ENCODE measurements at regions not wholly inside any gene's neighbourhood (a gene's known extent, or its start where the extent isn't known, plus 50 kb on each side); places are given as distances from the start of the nearest gene placed in this dataset.

DNA sequence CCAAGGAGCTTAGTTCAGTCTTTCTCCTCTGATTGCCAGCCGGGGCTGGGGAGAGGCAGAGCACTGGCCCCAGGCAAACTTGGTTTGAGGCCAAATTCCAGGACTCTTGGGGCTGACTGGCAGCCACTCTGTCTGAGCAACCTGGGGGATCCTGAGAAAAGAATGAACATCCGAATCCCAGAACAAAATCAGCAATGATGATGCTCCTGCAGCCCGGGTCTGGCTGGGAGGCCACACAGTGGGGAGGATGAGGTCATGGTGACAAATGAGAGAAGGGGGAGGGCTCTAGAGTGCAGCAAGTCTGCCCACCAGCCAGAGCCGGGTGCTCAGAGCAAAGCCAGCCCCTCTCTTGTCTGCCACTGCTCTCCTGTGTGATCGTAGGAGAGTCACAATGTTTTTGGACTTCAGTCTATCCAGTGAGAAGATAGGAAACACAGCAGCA, 71.8 kb upstream of the PAX6 start:
- H3K4me3 ChIP-seq (ENCODE audit: control insufficient read depth, low read depth, low read length) = no peak overlapping the region
- TF ChIP-seq, protein P1, sequence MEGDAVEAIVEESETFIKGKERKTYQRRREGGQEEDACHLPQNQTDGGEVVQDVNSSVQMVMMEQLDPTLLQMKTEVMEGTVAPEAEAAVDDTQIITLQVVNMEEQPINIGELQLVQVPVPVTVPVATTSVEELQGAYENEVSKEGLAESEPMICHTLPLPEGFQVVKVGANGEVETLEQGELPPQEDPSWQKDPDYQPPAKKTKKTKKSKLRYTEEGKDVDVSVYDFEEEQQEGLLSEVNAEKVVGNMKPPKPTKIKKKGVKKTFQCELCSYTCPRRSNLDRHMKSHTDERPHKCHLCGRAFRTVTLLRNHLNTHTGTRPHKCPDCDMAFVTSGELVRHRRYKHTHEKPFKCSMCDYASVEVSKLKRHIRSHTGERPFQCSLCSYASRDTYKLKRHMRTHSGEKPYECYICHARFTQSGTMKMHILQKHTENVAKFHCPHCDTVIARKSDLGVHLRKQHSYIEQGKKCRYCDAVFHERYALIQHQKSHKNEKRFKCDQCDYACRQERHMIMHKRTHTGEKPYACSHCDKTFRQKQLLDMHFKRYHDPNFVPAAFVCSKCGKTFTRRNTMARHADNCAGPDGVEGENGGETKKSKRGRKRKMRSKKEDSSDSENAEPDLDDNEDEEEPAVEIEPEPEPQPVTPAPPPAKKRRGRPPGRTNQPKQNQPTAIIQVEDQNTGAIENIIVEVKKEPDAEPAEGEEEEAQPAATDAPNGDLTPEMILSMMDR (IDR thresholded peaks at IDR 0.05; ENCODE audit: control insufficient read depth, insufficient read depth, low read depth, low read length, missing control alignments) = no peak
- DNase-seq (ENCODE audit: low read depth) = no peak

DNA sequence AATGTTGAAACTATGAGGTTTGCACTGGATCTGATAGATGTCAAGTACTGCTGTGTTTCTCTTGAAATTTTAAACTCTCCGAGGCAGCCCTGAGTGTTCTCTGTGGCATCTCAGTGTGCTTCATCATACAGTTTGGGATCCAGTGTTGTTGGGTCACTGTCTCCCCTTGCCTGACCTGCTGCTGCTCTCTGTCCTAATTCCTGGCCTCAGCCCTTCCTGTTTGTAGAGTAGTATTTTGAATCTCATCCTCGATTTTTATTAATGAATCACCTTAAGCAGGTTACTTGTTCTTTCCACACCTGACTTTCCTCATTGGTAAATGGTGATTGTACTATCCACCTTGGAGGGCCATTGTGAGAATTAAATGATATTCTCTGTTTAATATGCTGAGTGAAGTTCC, 70.7 kb upstream of the PAX6 start:
- TF ChIP-seq, protein P1 (IDR thresholded peaks at IDR 0.05; ENCODE audit: control insufficient read depth, insufficient read depth, low read depth, low read length, missing control alignments) = no peak
- H3K4me3 ChIP-seq (ENCODE audit: control insufficient read depth, low read depth, low read length) = no peak overlapping the region
- DNase-seq (ENCODE audit: low read depth) = no peak

DNA sequence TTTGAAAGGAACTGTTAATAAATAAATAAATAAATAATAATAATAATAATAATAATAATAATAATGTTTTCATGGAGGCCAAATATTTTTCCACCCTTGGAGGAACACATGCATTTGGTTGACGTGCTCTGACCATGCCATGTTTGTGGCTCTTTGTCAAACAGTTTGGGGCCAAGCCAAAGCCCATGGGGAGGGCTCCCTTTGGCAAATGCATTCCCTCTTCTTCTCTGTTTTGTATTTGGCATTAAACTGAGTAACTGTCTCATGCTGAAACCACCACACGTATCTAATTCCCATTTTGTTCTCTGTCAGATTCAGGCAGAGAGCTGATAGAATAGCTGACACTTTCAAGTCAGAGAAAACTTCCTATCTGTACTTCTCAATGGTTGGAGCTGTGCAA, 68.6 kb upstream of the PAX6 start:
- no peak for DNase-seq (ENCODE audit: low read depth)
- H3K4me3 ChIP-seq (ENCODE audit: control insufficient read depth, low read depth, low read length) = no peak overlapping the region
- TF ChIP-seq, protein P1 (IDR thresholded peaks at IDR 0.05; ENCODE audit: control insufficient read depth, insufficient read depth, low read depth, low read length, missing control alignments) = no peak

DNA sequence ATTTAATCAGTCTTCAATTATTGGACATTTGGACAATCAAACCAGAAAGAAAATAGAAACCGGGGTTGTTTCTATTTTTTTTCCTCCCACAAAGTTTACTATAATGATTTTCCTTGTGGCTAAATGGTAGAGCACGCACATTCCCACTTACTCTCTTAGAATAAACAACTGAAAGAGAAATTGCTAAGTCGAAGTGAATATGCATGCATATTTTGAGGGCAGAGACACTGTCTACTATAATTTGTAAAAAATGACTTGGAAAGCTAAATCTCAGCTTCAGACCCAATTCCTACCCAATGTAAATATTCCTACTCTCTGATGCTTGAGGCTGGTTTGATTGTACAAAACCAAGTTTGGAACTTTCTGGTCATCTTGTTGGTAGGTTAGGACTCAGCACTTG, 66.7 kb upstream of the PAX6 start:
- no peak overlapping the region for H3K4me3 ChIP-seq (ENCODE audit: control insufficient read depth, low read depth, low read length)
- DNase-seq (ENCODE audit: low read depth) = no peak
- TF ChIP-seq, protein P1 (IDR thresholded peaks at IDR 0.05; ENCODE audit: control insufficient read depth, insufficient read depth, low read depth, low read length, missing control alignments) = no peak

DNA sequence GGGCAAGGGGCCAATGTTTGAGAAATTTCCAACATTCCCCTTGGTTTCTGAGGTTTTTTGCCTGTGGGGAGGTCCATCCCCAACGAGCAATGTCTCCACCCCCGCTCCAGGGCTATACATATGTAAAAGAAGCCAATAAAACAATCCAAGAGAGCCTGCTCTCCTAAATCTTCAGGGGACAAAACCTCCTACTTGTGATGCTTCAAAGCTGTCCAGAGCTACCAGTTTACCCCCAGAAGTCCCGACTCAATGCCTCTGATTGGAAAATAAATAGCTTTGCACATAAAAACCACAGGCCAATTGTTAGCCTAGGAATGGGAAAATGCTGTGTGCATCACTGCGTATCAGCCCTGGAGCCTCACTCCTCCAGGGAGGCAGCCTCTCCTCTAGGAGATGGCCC, 66.0 kb upstream of the PAX6 start:
- no peak for DNase-seq (ENCODE audit: low read depth)
- H3K4me3 ChIP-seq (ENCODE audit: control insufficient read depth, low read depth, low read length) = no peak overlapping the region
- TF ChIP-seq, protein P1 (IDR thresholded peaks at IDR 0.05; ENCODE audit: control insufficient read depth, insufficient read depth, low read depth, low read length, missing control alignments) = no peak

DNA sequence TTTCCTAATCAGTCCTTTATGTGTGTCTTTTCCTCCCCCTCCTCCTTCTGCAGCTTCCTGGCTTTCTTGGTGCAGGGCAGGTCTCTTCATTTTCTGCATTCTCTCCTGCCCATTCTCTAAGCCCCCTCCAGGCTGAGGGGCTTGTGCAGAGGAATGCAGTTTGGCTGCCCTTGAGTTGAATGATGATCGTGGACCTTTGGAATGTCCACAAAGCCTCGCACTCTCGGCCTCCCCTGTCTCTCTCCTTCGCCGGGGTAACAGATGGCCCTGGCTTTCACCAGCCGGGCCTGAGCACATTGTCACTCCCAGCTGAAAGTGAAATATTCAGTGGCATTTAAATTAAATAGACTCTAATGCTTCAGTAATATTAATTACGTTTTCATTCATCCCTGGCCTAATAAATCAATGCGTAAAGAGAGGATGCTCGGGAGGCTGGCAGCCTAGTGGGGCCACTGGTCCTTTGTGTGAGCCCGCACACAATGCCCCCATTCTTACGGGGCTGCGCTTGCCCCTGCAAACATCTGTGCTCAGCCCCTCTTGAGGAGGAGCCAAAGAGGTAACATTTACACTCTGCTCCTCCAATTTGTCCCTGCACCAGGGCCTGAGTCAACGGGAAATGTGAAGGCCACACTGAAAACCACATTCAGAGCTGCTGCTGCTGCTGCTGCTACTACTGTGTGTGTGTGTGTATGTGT, 64.9 kb upstream of the PAX6 start:
- no peak overlapping the region for H3K4me3 ChIP-seq (ENCODE audit: control insufficient read depth, low read depth, low read length)
- DNase-seq (ENCODE audit: low read depth) = no peak
- TF ChIP-seq, protein P1 (IDR thresholded peaks at IDR 0.05; ENCODE audit: control insufficient read depth, insufficient read depth, low read depth, low read length, missing control alignments) = no peak

Measured in AG09309 (cell line).